T-helper 2 cell treated with Interferon-gamma antibody and Interleukin-4, amounts not matched to agents 100 ng/mL and 5 ng/mL, for 36 hours (primary cell): ENCODE measurements at regions not wholly inside any gene's neighbourhood (a gene's known extent, or its start where the extent isn't known, plus 50 kb on each side); places are given as distances from the start of the nearest gene placed in this dataset.

Source experiments
- intact Hi-C: fragments of 100-400 bp; cut with micrococcal nuclease; formaldehyde crosslinking; loops from one replicate; pipeline ENCODE4 v1.15.1; 2023

- intact Hi-C loops = no loop called here
Measured at GRCh38 chr4:123737156-123737555, 340.6 kb downstream of the SPRY1 start.

GRCh38 chr4:123739806-123740205 is 343.2 kb downstream of the SPRY1 start:
- intact Hi-C loops = no loop called here

GRCh38 chr4:123740236-123740635 is 343.6 kb downstream of the SPRY1 start:
- intact Hi-C loops = no loop called here

- intact Hi-C loops = no loop called here
Measured at GRCh38 chr4:123741906-123742305, 345.3 kb downstream of the SPRY1 start.

GRCh38 chr4:123743848-123744247 is 347.3 kb downstream of the SPRY1 start:
- intact Hi-C loops = no loop called here

- intact Hi-C loops = no loop called here
Measured at GRCh38 chr4:123744664-123745290, 348.2 kb downstream of the SPRY1 start.

GRCh38 chr4:123747016-123747415 is 350.4 kb downstream of the SPRY1 start:
- intact Hi-C loops = no loop called here

GRCh38 chr4:123748806-123749205 is 352.2 kb downstream of the SPRY1 start:
- intact Hi-C loops = no loop called here

GRCh38 chr4:123749383-123749782 is 352.8 kb downstream of the SPRY1 start:
- intact Hi-C loops = no loop called here

- intact Hi-C loops = no loop called here
Measured at GRCh38 chr4:123750044-123750443, 353.4 kb downstream of the SPRY1 start.

- intact Hi-C loops = no loop called here
Measured at GRCh38 chr4:123755655-123756054, 359.1 kb downstream of the SPRY1 start.

- intact Hi-C loops = no loop called here
Measured at GRCh38 chr4:123767806-123768205, 371.2 kb downstream of the SPRY1 start.

GRCh38 chr4:123770884-123771283 is 374.3 kb downstream of the SPRY1 start:
- intact Hi-C loops = loop anchor here (5.0 kb wide), 1 partner anchor 669 kb away; no protein-coding TSS in a partner anchor

GRCh38 chr4:123776267-123776666 is 379.7 kb downstream of the SPRY1 start:
- intact Hi-C loops = no loop called here

GRCh38 chr4:123777373-123777772 is 380.8 kb downstream of the SPRY1 start:
- intact Hi-C loops = no loop called here

GRCh38 chr4:123783151-123783790 is 386.7 kb downstream of the SPRY1 start:
- intact Hi-C loops = no loop called here

GRCh38 chr4:123783921-123784320 is 387.3 kb downstream of the SPRY1 start:
- intact Hi-C loops = no loop called here

GRCh38 chr4:123784626-123785025 is 388.0 kb downstream of the SPRY1 start:
- intact Hi-C loops = no loop called here

- intact Hi-C loops = no loop called here
Measured at GRCh38 chr4:123785538-123785937, 388.9 kb downstream of the SPRY1 start.

GRCh38 chr4:123786163-123786915 is 389.7 kb downstream of the SPRY1 start:
- intact Hi-C loops = no loop called here

- intact Hi-C loops = no loop called here
Measured at GRCh38 chr4:123786920-123787319, 390.3 kb downstream of the SPRY1 start.

- intact Hi-C loops = no loop called here
Measured at GRCh38 chr4:123787512-123788080, 391.0 kb downstream of the SPRY1 start.
